DND-41 (cell line): ENCODE measurements at regions not wholly inside any gene's neighbourhood (a gene's known extent, or its start where the extent isn't known, plus 50 kb on each side); places are given as distances from the start of the nearest gene placed in this dataset.

Experiments
- EZH2 ChIP-seq: IDR thresholded peaks from 3 replicates; pipeline ENCODE4 v1.6.1; 2012; ENCODE audit warnings: borderline replicate concordance, low read depth, mild to moderate bottlenecking, moderate library complexity, low read length, inconsistent platforms; ENCODE audit not compliant: severe bottlenecking
- TF ChIP-seq, protein P1 (sequence below): IDR thresholded peaks from 2 replicates; pipeline ENCODE4 v1.5.1; 2012; ENCODE audit warnings: borderline replicate concordance, low read length, moderate library complexity, mild to moderate bottlenecking; ENCODE audit not compliant: poor library complexity, severe bottlenecking; ENCODE audit errors: extremely low read depth

DNA sequence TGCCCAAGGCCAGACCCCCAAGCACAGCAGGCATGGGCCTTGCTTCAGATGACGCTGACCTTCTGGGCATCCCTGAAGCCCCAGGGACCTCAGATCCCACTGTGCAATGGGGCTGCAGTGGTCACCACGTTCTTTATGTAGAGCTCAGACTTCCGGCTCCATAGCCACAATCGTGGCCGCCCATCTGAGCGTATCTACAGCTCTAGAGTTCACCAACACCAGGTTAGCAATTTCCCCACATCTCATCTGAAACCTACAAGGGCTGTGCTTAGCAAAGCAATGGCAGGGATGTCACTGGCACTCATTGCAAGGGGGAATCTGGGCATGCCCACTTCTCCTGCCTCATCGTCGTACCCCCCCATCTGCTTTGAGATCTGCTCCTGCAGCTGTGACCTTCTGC, 384.4 kb upstream of the TSHZ3 start:
- TF ChIP-seq, protein P1, sequence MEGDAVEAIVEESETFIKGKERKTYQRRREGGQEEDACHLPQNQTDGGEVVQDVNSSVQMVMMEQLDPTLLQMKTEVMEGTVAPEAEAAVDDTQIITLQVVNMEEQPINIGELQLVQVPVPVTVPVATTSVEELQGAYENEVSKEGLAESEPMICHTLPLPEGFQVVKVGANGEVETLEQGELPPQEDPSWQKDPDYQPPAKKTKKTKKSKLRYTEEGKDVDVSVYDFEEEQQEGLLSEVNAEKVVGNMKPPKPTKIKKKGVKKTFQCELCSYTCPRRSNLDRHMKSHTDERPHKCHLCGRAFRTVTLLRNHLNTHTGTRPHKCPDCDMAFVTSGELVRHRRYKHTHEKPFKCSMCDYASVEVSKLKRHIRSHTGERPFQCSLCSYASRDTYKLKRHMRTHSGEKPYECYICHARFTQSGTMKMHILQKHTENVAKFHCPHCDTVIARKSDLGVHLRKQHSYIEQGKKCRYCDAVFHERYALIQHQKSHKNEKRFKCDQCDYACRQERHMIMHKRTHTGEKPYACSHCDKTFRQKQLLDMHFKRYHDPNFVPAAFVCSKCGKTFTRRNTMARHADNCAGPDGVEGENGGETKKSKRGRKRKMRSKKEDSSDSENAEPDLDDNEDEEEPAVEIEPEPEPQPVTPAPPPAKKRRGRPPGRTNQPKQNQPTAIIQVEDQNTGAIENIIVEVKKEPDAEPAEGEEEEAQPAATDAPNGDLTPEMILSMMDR, result no peak
- no peak for TF ChIP-seq EZH2
